Activated naive CD4-positive, alpha-beta T cell treated with anti-CD3 and anti-CD28 coated beads, Interleukin-2, amount 50 U/mL, for 24 hours (primary cell): ENCODE measurements at regions not wholly inside any gene's neighbourhood (a gene's known extent, or its start where the extent isn't known, plus 50 kb on each side); places are given as distances from the start of the nearest gene placed in this dataset.
"Not testable (repeated sequence)": the region's sequence is repeated elsewhere in the genome, so short reads cannot be mapped to it uniquely, and the experiment has no call there.

Experiments used
- H3K27ac Mint-ChIP-seq: one replicate; pipeline ENCODE4 v1.8.0; 2021; ENCODE audit warnings: mild to moderate bottlenecking, mixed read lengths
- H3K27me3 Mint-ChIP-seq: one replicate; pipeline ENCODE4 v1.8.0; 2021; ENCODE audit warnings: mixed read lengths
- H3K36me3 Mint-ChIP-seq: one replicate; pipeline ENCODE4 v1.8.0; 2021; ENCODE audit warnings: mixed read lengths
- H3K4me1 Mint-ChIP-seq: one replicate; pipeline ENCODE4 v1.8.0; 2021; ENCODE audit warnings: mixed read lengths
- H3K4me3 Mint-ChIP-seq: one replicate; pipeline ENCODE4 v1.8.0; 2021; ENCODE audit warnings: mild to moderate bottlenecking, mixed read lengths
- H3K9me3 Mint-ChIP-seq: one replicate; pipeline ENCODE4 v1.8.0; 2021; ENCODE audit warnings: mixed read lengths

- Mint-ChIP-seq H3K4me3 (no peak overlapping the region), H3K36me3 (no peaks in the 10 kb centered on the region), H3K27me3 (no peaks in the 10 kb centered on the region)
Measured at GRCh38 chr21:39012326-39013230, 170.7 kb downstream of the PSMG1 start.

GRCh38 chr21:39011911-39012310 is 171.3 kb downstream of the PSMG1 start:
- Mint-ChIP-seq H3K4me3 (no peak overlapping the region), H3K9me3 (no peaks in the 10 kb centered on the region), H3K4me1 (no peaks in the 10 kb centered on the region), H3K36me3 (no peaks in the 10 kb centered on the region), H3K27me3 (no peaks in the 10 kb centered on the region), H3K27ac (no peak overlapping the region)

More at GRCh38 chr21:39012326-39013230, 170.7 kb downstream of the PSMG1 start:
- H3K27ac Mint-ChIP-seq, result no peak overlapping the region
- no peaks in the 10 kb centered on the region for H3K9me3 Mint-ChIP-seq
- no peaks in the 10 kb centered on the region for H3K4me1 Mint-ChIP-seq

- Mint-ChIP-seq H3K4me3 (no peak overlapping the region), H3K27ac (no peak overlapping the region), H3K27me3 (no peaks in the 10 kb centered on the region), H3K9me3 (no peaks in the 10 kb centered on the region), H3K36me3 (no peaks in the 10 kb centered on the region), H3K4me1 (peaks cover under 1% of the 10 kb centered on the region)
Measured at GRCh38 chr21:39010629-39011404, 172.4 kb downstream of the PSMG1 start.

- Mint-ChIP-seq H3K9me3 (no peaks in the 10 kb centered on the region), H3K4me1 (peaks cover 9% of the 10 kb centered on the region), H3K36me3 (no peaks in the 10 kb centered on the region), H3K4me3 (no peak overlapping the region), H3K27me3 (no peaks in the 10 kb centered on the region), H3K27ac (no peak overlapping the region)
Measured at GRCh38 chr21:39009587-39010225, 173.5 kb downstream of the PSMG1 start.

- peaks cover 21% of the 10 kb centered on the region for H3K4me1 Mint-ChIP-seq
Measured at GRCh38 chr21:39007985-39008384, 175.3 kb downstream of the PSMG1 start.

GRCh38 chr21:39007532-39007931 is 175.7 kb downstream of the PSMG1 start:
- H3K36me3 Mint-ChIP-seq, result no peaks in the 10 kb centered on the region
- no peak overlapping the region for H3K27ac Mint-ChIP-seq
- peaks cover 21% of the 10 kb centered on the region for H3K4me1 Mint-ChIP-seq
- no peaks in the 10 kb centered on the region for H3K27me3 Mint-ChIP-seq
- no peaks in the 10 kb centered on the region for H3K9me3 Mint-ChIP-seq
- H3K4me3 Mint-ChIP-seq, result no peak overlapping the region

More at GRCh38 chr21:39007985-39008384, 175.3 kb downstream of the PSMG1 start:
- no peaks in the 10 kb centered on the region for H3K9me3 Mint-ChIP-seq
- H3K27me3 Mint-ChIP-seq, result no peaks in the 10 kb centered on the region
- no peak overlapping the region for H3K27ac Mint-ChIP-seq
- no peaks in the 10 kb centered on the region for H3K36me3 Mint-ChIP-seq
- no peak overlapping the region for H3K4me3 Mint-ChIP-seq

- Mint-ChIP-seq H3K4me3 (no peak overlapping the region), H3K4me1 (peaks cover 21% of the 10 kb centered on the region), H3K27me3 (no peaks in the 10 kb centered on the region), H3K36me3 (no peaks in the 10 kb centered on the region), H3K27ac (no peak overlapping the region), H3K9me3 (no peaks in the 10 kb centered on the region)
Measured at GRCh38 chr21:39006571-39007311, 176.5 kb downstream of the PSMG1 start.

GRCh38 chr21:39005502-39005787 is 177.8 kb downstream of the PSMG1 start:
- H3K36me3 Mint-ChIP-seq, result no peaks in the 10 kb centered on the region
- peaks cover 21% of the 10 kb centered on the region for H3K4me1 Mint-ChIP-seq
- no peaks in the 10 kb centered on the region for H3K9me3 Mint-ChIP-seq
- H3K27ac Mint-ChIP-seq, result peak overlapping the region; percentile 15
- H3K27me3 Mint-ChIP-seq, result no peaks in the 10 kb centered on the region
- no peak overlapping the region for H3K4me3 Mint-ChIP-seq

- Mint-ChIP-seq H3K27me3 (no peaks in the 10 kb centered on the region), H3K27ac (peak overlapping the region; percentile 15), H3K4me3 (peak overlapping the region; percentile 47), H3K36me3 (no peaks in the 10 kb centered on the region), H3K4me1 (peaks cover 21% of the 10 kb centered on the region), H3K9me3 (no peaks in the 10 kb centered on the region)
Measured at GRCh38 chr21:39004634-39005501, 178.4 kb downstream of the PSMG1 start.

- Mint-ChIP-seq H3K4me3 (peak overlapping the region; percentile 47), H3K27ac (no peak overlapping the region), H3K4me1 (peaks cover 21% of the 10 kb centered on the region), H3K9me3 (no peaks in the 10 kb centered on the region), H3K36me3 (no peaks in the 10 kb centered on the region), H3K27me3 (peaks cover 4% of the 10 kb centered on the region)
Measured at GRCh38 chr21:39003982-39004633, 179.1 kb downstream of the PSMG1 start.

GRCh38 chr21:39001341-39001740 is 181.9 kb downstream of the PSMG1 start:
- peaks cover 21% of the 10 kb centered on the region for H3K4me1 Mint-ChIP-seq
- H3K27me3 Mint-ChIP-seq, result peaks cover 5% of the 10 kb centered on the region
- no peaks in the 10 kb centered on the region for H3K36me3 Mint-ChIP-seq
- H3K9me3 Mint-ChIP-seq, result no peaks in the 10 kb centered on the region
- no peak overlapping the region for H3K4me3 Mint-ChIP-seq
- H3K27ac Mint-ChIP-seq, result no peak overlapping the region

- Mint-ChIP-seq H3K9me3 (no peaks in the 10 kb centered on the region), H3K36me3 (no peaks in the 10 kb centered on the region), H3K27ac (no peak overlapping the region), H3K4me1 (peaks cover 17% of the 10 kb centered on the region), H3K4me3 (no peak overlapping the region), H3K27me3 (peaks cover 5% of the 10 kb centered on the region)
Measured at GRCh38 chr21:39000496-39000895, 182.8 kb downstream of the PSMG1 start.

GRCh38 chr21:38999161-38999560 is 184.1 kb downstream of the PSMG1 start:
- Mint-ChIP-seq H3K27me3 (peaks cover 5% of the 10 kb centered on the region), H3K36me3 (no peaks in the 10 kb centered on the region), H3K4me1 (peaks cover 10% of the 10 kb centered on the region), H3K9me3 (no peaks in the 10 kb centered on the region), H3K27ac (peak overlapping the region; percentile 4), H3K4me3 (no peak overlapping the region)

- H3K27me3 Mint-ChIP-seq, H3K4me3 Mint-ChIP-seq, H3K27ac Mint-ChIP-seq, H3K9me3 Mint-ChIP-seq, H3K4me1 Mint-ChIP-seq, H3K36me3 Mint-ChIP-seq: not testable (repeated sequence)
Measured at GRCh38 chr21:38998281-38998680, 185.0 kb downstream of the PSMG1 start.
